ENCODE measurements at regions not wholly inside any gene's neighbourhood (a gene's known extent, or its start where the extent isn't known, plus 50 kb on each side); places are given as distances from the start of the nearest gene placed in this dataset.

DNA sequence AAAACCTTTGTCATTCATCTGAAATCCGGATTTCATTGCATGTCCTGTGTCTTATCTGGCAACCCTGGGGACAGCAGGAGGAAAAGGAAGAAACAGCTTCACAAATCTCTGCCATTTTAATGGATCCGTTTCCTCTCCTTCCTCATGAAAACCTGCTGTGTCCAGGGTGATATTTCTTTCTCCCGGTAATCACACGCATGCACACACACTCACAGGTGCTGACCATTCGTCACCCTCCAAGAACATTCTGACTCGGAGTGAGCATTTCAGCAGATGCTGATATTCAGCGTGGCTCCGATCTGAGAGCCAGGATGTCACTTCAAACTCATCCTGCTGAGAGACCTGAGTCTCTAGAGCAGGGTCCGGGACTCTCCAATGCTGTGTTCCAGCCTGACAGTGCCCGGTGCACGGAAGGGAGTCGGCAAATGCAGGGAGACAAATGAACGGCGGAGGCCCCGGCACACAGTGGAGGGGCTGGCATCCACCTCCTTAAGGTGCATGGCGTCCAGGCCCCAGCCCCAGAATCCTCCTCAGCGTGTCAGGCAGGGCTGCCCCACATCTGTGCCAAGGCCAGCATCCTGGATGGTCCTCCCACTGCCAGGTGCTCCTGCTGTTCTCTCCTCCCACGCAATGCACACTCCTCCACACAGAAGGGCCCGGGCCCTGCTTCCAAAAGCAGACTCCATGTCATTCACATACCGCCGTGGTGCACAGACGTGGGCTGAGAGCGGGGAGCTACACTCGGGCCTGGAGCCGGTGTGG is 70.7 kb downstream of the RBFOX3 start:
- no peak for DNase-seq

DNA sequence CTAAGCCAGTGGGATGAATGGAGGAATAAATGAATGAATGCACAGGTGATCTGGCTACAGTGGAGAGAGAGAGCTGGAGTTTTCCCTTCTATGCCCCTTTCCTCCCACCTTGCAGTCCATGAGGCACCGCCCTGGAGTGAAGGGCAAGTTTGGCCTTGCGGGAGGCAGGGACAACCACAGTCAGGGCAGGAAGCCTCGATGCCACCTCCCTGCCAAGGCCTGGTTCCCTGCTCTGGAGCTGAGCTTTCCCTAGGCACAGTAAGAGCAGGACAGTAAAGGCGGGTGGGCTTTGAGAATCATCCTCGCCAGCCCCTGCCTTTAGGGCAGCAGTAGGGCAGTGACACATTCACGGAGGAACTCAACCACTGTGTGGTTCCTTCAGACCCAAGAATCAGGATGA is 72.6 kb downstream of the RBFOX3 start:
- no peak for DNase-seq

DNA sequence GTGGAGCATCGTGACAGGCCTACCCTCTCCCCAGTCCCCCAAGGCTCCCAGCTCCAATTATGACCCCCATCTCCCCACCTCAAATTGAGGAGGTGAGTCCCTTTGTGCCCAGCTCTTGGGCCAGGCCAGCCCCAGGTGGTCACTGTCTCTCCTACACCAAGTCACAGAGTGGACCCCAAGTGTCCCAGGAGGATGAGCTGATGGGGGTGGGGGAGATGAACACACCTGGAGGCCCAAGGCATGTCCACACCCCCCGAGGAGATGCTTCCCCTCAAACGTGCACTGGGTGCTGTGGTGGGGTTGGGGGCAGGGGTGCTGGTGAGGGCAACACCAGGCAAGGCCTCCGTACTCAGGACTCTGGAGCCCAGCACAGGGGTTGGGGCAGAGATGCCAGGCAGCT is 73.2 kb downstream of the RBFOX3 start:
- no peak for DNase-seq

DNA sequence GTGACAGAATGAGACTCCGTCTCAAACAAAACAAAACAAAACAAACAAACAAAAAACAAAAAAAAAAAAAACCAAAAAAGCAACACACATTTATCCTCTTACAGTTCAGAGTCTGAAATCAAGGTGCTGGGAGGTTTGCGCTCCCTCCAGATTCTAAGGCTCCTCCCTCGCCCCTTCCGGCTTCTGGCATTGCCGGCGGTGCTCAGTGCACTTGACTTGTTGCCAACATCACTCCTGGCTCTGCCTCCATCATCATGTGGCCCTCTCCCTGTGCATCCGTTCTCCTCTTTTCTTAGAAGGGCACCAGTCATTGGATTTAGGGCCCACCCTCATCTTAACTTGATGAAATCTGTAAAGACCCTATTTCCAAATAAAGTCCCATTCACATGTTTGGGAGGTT is 73.8 kb downstream of the RBFOX3 start:
- no peak for DNase-seq

DNA sequence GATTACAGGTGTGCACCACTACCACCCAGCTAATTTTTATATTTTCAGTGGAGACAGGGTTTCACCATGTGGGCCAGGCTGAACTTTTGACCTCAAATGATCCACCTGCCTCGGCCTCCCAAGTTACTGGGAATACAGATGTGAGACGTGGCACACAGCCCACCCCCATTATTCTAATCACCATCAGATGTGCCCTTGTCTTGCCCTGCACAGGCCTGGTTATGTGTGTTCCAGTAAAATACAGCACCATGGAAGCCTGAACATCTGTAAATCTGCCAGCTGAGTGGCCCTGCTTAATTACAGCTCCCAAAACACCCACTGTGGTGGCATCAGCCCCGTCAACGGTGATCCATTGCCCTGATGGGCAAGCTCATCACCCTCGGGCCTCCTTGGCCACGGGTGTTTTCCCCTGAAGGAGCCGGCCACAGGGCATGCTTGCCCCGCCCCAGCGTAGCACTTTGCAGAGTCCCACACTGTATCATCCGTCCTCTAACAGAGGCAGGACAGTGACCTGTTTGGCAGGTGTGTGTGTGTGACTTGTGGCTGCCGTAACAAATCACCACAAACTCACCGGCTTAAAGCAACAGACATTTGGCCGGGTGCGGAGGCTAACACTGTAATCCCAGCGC is 74.5 kb downstream of the RBFOX3 start:
- DNase-seq: no peak

DNA sequence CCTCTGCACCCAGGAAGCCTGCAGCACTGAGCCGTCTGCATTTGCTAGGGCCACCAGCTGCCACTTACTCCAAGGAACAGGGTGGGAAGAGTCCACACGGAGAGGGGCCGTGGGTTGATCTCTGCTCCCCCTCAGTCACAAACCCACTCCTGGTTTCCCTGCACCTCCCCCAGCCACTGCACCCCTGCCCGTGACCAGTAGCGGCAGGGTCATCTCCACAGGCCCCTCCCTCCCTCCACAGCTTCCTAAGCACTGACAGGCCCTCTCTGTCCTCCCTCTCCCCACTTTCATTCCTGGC is 75.2 kb downstream of the RBFOX3 start:
- no peak for DNase-seq

DNA sequence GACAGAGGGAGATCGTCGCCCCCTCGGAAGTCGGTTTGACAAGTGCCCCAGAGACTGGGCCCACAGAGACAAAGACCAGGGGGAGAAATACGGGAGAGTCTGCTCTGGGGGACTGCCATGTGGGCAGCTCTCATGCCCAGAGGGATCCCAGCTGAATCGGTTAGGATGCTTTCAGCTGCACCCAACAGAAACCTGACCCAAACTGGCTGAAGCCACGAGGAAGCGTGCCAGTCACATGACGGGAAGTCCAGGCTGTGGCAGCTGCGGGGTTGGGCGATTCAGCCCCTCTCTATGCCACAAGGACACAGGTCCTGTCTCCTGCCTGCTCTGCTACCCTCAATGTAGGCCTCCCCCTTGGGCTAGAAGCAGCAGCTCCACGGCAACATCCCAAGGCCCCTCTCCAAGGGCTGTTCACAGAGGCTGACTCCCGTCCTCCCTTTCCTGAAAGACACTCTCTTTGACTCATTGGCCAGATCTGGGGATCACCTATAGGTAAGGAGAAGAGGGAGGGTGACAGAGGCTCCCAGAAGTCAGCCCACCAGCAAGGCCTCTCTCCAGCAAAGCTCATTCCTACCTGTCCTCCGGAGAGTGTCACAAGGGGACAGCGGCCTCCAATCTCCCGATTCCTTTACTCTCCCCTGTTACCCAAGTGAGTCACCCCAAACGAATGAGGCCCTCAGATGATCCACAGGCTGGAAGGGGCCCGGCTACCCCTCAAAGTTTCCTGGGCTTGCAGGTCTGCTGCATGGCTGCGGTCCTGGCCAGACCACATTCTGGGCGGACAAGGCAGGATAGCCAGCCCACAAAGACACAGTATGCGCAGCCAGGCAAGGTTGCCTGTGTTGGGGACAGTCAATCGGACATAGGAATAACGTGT is 75.8 kb downstream of the RBFOX3 start:
- DNase-seq: no peak

GRCh38 chr17:79534111-79534510 is 76.7 kb downstream of the RBFOX3 start:
- no peak for DNase-seq

GRCh38 chr17:79533116-79533515 is 77.7 kb downstream of the RBFOX3 start:
- no peak for DNase-seq

- DNase-seq: no peak
Observed at GRCh38 chr17:79532107-79532790, 78.6 kb downstream of the RBFOX3 start.

DNA sequence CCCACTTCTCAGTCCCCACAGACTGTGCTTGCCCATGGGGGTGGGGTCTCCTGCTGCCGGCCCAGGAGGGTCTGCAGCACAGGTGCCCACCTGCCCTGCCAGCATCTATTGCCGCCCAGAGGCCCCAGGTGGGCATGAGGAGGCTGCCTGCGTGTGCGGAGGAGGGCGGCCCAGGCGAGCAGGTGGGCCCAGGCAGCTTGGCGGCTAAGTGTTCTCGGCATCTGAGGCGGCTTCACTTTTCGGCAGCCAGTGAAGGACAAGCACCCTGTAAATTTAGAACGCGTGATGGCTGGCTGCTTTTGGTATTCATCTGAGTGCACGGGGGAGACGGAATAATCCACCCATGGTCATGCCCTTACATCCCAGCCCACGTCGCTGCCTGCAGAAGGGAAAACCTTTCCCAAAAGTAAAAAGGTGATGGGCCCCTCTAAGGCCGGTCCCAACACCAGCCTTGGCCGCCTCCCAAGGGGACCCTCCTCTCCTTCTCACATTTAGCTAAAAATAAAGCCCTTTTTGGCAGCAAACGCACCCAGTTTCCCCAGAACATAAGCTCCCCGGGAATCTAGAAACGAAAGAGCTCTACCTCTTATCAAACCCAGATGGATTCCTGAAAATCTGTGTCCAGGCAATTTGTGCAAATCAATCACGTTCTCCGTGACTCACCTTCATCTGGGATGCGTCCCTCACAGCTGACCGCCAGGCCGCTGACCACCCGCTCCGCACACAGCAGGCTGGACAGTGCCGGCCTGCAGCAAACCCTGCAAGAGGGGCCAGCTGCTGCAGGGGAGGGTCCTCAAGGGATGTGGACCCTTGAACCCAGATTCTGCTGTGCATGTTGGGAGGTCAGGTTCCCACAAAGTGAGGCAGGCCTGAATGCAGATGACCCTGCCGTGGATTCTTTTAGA is 79.4 kb downstream of the RBFOX3 start:
- DNase-seq: no peak

GRCh38 chr17:79530361-79531105 is 80.3 kb downstream of the RBFOX3 start:
- no peak for DNase-seq

- no peak for DNase-seq
Observed at GRCh38 chr17:79529661-79530081, 81.2 kb downstream of the RBFOX3 start.

DNA sequence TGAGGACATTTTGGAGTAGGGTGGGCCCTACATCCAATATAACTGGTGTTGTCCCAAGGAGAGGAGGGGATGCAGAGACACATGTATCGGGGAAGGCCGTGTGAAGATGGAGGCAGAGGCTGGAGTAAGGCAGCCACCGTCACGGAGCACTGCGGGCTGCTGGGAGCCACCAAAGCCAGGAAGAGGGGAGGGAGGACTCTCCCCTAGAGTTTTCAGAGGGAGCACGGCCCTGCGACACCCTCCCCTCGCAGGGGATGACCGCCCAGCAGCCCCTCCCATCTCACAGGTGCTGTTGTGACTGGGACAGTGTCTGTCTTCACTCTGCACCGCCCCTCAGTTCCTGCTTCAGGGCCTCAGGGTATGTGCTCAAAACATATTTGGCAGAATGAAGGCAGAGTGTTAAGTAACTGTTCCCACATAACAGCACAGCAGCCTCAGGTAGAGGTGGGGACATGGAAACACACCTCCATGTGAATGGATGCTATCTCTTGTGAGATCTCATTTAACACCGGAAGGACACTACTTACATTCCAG is 82.2 kb downstream of the RBFOX3 start:
- no peak for DNase-seq

GRCh38 chr17:79527306-79527705 is 83.5 kb downstream of the RBFOX3 start:
- no peak for DNase-seq

DNA sequence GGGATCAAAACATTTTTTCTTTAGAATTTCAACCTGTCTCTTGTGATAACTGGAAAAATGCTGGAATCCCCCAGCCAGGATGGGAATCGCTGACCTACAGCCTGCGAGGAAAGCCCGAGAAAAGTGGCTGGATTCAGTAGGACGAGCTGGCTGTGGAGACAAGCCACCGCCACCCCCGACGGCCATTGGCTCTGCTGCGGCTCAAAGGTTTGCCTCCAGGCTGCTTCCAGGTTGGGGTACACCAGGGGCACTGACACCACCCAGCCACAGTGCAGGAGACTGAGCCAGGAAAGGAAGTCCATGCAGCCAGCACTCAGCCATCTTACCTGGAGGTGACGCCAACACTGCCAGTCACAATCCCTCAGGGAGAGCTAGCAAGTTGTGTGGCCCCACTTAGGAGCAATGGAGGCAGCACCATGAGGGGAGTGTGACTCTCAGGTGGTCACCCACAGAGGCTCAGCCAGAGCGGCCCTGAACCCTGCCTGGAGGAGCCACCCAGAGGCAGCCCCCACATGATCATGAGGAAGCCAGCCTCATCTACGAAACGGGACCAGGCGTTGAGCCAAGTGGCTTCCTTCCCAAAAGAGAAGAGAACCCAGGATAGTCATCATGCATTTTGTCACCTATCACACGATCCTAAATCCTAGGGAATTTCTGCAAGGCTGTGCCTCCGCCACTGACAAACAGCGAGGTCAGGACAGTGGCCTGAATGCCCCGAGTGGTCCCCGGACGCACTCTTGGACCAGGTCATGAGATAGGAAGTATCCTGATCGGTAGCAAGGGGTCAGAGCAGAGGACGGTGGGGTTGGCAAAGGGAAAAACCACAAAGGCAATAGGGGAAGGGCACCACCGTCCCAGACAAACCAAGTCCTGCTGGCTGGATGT is 84.8 kb downstream of the RBFOX3 start:
- DNase-seq: no peak

GRCh38 chr17:79524213-79525187 is 86.4 kb downstream of the RBFOX3 start:
- DNase-seq: no peak

DNA sequence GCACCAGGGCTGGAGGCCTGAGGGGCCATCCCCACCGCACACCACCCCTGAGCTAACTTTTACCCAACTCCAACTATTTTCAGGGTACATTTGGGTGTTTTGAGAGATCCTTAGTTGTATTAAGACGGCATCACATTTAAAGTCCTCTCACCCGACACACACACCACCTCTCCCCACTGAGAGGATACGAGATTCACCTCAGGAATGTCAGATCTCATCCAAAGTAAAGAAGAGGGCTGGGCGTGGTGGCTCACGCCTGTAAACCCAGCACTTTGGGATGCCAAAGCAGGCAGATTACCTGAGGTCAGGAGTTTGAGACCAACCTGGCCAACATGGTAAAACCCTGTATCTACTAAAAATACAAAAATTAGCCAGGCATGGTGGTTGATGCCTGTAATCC is 88.4 kb downstream of the RBFOX3 start:
- DNase-seq: no peak

- DNase-seq: no peak
Observed at GRCh38 chr17:79521225-79521624, 89.6 kb downstream of the RBFOX3 start.
